NOMO-1 (cell line): ENCODE measurements at regions not wholly inside any gene's neighbourhood (a gene's known extent, or its start where the extent isn't known, plus 50 kb on each side); places are given as distances from the start of the nearest gene placed in this dataset.

Source experiments
- DNase-seq, 2 experiments: peaks; one replicate each; lab custom pipeline; 2025; ENCODE audit not compliant: unreplicated experiment in 2 of 2; lab: John Stamatoyannopoulos, UW

DNA sequence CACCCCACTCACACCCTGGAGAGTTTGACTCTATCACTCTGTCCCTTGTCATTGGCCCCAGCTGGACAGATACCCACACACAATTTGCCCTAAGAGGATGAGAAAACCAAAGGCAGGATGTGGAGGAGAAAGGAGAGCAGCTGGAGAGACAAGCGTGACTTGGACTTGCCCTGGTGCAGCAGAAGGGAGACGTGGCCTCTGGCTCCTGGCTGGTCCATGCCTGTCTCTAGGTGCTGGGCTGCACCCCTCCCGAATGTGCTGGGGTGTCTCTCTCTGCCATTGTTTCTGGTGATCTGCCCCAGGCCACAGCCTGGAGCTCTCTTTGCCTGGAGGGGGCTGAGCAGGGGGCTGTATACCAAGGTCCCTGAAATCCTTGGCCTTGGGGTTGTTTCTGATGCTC lies 88.7 kb upstream of the HDAC4 start:
- no peak for DNase-seq

DNA sequence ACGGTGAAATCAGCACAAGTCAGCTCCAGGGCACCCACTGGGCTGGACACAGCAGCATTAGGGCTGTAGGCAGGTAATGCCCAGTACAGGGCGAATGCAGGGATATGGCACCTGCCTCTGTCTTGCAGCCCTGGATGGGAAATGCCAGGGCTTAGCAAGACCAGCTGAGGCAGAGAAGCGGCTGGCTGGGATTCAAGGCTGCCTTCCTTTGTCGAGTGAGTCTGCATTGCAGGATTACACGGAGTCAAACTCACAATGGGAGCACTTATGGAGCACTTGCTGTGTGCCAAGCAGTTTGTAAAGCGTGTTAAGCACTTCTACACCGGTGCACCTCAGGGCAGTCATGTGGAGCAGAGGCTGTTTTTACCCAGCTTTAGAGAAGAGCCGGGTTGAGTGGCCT lies 87.3 kb upstream of the HDAC4 start:
- DNase-seq: no peak

DNA sequence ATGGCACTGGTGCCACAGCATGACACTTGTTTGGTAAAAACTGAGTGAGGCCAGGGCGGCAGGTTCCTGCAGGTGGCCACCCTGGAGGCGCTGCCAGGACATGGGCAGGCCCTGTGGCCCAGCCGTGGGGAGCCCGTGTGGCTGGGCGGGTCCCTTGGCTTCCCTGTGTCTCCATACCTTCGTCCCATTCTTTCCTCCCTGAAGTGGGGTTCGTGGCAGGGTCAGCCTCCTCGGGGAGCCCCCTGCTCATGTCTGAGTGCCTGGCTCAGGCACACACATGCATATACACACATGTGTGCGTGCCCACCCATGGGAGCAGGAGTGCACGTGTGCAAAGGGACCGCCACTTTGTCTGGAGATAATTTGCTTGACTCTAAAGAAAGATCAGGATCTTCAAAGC lies 86.5 kb upstream of the HDAC4 start:
- DNase-seq: no peak

DNA sequence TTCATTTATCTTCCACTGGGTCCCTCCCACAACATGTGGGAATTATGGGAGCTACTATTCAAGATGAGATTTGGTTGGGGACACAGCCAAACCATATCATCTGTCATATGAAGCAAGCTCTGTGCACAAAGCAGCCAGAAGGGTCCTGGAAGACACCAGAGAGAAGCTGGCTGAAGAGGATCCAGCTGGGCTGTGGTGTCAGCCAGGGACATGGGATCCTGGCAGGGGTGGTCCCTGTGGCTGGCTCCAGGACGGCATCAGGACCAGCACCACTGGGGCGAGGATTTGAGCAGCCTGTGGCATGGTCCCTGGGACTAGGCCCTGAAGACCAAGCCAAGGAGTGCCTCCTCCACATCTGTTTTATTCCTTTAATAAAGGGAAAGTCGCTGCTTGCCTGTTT lies 84.8 kb upstream of the HDAC4 start:
- DNase-seq: no peak

DNA sequence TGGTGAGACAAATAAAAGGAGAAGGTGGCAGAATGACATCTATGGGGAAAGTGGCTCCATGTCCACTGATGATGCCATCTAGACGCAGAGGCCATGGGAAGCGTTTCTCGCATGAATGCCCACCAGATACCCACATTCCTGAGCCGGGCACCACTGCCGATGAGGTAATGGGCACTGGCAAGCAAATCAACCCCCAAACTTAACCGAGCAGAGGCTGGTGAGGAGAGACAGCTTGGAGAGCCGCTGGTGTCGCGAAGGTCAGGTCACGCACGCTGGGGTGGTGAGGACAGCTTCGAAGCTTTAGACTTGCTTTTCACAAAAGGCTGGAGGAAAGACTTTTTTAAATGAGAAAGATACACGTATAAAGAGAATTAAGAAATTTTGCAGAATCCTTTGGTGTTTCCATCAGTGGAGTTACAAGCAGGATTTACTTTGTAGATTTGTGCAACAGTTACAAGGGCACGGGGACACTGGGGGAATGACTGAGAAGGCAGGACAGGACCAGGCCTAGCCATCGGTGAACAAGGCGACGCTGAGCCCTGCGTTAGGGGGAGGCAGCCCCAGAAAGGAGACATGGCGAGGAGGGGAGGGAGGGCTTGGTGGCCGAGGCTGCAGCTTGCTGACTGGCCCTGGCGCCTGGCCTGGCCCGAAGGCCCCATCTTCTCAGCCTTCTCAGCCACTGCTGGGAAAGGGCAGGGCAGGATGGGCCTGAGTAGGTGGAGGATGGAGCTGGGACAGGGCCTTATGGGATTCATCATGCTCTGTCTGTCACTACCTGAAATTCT lies 83.9 kb upstream of the HDAC4 start:
- DNase-seq: no peak

DNA sequence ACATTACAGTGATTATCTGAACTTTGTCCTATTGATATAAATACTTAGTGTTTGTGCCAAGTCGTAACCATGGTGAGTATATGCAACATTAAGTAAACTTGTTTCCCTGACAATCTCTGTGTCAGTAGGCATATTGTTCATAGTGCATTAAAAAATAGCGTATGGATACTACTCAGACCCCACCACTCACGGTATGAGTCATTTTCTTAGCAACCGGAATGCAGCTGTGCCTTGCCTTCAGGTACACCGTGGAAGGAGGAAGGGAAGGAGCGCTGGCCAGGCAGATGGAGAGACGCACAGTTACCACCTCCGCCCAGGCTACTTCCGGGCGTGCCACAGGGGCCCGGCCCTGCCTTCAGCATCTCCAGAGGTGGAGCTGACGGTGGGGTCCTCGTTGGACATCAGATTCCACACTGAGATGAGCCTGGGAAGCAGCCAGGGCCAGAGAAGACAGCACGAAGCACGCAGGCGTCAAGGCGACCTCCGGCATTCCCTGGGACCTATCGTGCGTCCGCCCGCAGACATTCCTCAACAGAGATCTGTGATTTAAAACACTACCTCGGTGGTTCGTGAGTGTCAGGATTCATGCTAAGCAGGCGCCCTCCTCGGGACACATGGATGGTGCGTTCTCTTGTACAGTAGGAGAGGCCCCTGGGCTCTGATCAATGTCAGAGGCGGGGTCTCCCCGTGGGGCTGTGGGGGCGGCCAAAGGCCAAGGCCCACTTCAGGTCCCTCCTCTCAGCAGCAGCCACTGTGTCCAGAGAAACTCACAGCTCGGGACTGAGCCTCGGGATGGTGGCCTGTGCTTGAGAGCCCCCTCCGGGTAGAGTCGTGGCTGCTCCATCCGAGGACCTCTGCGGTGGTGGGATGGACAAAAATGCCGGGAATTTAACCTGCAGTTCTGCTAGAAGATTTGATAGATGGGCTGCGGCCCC lies 82.2 kb upstream of the HDAC4 start:
- no peak for DNase-seq

DNA sequence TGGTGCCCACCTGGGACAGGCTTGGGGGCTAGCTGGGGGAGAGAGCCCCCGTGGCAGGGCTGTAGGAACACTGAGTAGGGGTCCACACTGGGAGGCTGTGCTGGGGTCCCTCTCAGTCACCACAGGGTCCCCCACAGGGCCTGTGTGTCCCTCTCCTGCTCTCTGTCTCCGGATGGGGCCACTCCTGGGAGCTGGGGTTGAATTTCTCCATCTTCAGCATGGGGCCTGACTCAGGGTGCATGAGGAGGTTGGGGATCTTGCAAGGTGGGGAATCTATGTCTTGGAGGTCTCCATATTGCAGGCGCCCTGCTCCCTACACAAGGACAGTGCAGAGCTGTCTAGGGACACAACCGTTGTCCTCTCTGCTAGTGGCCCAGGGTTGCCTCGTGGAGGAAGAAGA lies 78.7 kb upstream of the HDAC4 start:
- no peak for DNase-seq

DNA sequence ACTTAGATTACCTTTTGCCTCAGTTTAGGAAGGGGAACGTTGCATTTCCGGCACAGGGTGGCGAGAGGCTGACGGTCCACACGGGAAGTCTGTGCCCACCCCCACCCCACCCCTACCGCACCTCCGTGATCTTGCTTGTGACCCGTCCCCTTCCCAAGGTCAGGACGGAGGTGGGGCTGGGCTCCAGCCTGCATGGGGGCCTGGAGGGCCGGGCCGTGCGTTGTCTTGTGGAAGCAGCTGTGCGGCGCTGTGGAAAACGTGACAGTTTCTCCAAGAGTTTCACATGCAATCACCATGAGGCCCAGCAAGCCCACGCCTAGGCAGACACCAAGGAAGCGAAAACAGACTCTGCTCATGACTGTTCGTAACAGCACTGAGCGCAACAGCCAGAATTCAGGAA lies 76.8 kb upstream of the HDAC4 start:
- no peak for DNase-seq

DNA sequence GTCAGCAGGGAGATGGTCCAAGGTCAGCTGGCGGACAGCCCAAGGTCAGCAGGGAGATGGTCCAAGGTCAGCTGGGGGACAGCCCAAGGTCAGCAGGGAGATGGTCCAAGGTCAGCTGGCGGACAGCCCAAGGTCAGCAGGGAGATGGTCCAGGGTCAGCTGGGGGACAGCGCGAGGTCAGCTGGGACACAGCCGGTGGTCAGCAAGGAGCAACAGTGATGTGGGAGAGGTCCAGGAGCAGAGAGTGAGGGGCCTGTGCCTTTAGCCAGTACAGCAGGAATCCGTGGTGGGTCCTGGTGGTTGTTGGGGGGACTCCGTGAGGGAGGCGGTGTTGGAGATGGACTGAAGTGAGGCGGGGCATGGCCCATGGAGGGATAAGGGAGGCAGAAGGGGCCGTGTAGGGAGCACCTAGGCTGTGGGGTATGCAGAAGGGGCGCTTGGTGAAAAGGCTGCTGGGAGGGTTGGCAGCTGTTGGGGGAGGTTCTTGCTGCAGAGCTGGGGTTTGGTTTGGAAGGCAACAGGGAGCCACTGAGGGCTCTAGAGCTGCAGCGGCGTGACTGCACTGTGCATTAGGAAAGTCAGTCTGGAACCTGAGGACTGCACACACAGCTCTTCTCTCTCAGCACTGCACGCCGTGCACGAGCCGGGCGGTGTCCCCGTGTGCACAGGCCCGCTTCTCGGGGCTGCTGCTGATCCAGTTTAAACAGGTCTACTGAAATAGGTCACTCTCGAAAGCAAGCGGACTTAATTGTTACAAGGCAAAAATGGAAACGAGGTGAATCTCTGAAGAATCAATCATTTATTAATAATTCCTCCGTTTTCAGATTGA lies 76.2 kb upstream of the HDAC4 start:
- no peak for DNase-seq

DNA sequence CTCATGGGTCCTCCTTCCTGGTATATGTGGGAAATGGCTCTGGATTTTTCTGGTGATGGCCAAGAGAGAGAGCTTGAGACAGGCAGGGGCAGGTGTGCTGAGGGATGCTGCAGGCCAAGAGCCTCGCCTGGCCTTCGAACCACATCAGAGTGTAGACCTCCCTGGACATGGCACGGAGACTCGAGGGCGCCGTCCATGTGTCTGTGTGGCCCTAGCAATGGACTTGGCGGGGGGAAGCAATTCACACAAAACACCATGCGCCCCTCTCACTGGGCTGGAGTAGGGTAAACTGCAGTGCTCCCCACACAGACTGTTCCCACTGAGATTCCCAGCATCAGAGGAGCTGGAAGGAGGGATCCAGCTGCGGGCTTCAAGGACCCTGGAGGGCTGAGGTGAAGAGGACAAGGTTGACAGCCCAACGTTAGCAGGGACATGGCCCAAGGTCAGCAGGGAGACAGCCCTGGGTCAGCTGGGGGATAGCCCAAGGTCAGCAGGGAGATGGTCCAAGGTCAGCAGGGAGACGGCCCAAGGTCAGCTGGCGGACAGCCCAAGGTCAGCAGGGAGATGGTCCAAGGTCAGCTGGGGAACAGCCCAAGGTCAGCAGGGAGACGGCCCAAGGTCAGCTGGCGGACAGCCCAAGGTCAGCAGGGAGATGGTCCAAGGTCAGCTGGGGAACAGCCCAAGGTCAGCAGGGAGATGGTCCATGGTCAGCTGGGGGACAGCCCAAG lies 75.4 kb upstream of the HDAC4 start:
- no peak for DNase-seq

DNA sequence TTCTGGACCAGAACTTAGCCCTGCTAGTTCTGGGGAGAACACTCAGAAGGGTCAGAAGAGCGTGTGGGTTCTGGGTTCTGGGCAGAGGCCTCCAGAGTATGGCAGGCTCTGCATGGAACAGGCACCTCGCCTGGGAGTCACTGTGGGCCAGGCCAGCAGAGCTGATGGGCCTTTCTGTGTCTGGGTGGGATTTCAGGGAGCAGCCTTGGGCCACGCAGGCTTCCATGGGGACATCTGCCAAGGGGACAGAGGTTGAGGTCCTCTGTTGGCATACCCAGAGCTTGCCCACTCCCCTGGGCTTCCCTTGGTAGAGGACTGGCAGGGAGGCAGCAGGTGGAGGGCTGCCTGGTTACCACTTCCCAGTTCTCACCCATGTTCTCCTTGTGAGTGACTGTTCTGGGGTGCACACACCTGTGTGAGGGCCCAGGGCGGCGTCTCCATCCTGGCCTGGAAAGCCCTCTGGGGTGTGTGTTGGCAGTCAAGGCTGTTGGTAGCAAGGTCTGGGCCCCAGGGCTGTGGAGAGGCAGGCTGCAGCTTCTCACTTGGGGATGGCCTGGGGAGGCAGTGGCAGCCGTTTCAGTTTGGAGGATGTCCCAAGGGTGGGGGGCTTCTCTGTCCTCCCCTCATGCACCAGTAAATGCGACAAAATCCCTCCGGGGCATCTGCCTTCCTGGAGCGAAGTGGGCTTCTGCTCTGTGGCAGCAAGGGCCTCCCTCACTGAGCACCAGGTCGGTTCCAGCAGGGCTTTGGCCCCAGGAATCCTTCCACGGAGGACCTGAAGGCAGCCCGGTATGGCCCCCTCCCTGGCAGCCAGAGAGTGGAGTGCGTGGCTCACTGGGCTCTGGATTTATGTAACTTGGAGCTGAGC lies 74.6 kb upstream of the HDAC4 start:
- no peak for DNase-seq

DNA sequence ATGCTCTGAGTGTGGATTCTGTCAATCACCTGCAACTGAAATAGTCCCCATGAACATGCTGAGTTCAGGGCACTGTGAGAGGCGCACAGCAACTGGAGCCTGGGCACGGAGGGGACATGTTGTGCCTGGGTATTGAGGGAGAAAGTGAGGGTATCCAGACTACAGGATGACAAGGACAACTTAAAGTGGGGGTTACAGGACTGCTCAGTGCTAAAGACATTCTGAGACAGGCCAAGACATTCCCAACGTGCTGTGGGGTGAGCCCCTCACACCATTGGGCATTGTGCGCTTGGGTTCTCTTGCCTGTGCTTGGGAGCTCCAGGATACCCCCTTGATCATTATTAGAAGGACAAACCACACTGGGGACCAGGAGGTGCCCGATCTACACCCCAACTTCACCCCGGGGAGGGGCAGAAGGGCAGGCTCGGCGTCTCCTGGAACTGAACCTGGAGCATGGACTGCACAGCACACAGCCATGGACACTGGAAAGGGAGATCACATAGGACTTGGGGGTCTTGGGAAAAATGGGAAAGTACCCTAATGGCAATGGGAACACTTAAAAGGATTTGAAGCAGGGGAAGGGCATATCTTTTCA lies 72.5 kb upstream of the HDAC4 start:
- no peak for DNase-seq

DNA sequence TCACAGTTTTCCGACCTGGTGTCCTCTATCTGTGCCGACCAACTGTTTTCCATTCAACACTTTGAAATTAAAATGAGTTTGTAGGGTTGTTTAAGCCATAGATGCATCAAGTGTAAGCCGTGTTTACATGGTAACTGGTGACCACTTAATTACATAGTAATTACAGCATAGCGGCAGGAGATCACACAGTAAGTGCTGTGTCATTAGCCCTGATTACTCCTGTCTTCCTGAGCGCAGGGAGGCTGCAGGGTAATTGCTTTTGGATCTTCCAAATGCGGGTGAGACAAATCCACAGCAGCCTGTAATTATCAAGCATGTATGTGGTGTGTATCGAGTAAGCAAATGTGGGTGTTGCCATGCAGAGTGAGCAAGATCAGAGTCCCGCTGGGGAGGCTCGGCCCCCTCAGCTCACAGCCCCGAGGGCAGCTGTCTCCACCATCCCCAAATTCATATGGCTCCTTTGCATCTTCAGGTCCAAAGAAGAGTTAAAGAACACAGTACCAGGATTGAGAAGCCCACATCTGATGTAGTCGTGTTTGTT lies 71.5 kb upstream of the HDAC4 start:
- DNase-seq: peak in 1 of 2 experiments; percentile 3

DNA sequence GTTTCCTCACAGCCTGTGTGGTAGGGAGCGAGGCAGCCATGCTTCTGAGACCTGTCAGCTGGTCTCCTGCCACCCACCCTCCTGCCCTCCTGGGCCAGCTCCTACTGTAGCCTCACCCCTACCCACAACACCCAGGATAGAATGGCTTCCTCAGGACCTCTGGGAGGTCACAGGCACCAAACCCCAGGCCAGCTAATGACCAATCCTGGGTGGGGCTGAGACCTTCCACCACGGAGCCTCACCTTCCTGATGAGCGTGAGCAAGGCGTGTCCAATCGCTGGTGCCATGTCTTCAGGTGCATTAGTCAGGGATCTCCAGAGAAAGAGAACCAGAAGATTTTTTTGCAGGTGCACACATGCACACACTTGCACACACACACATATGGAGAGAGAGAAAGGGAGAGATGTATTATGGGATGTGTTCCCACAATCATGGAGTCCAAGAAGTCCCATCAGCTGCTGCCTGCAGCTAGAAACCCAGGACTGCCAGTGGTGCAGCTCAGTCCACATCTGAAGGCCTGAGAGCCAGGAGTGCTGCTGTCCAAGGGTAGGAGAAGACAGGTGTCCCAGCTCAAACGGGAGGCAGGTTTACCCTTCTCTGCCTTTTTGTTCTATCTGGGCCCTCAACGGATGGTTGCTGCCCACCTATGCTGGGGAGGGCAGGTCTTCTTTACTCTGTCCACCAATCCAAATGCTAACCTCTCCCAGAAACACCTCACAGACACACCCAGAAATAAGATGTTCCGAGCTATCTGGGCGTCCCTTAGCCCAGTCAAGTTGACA lies 70.4 kb upstream of the HDAC4 start:
- DNase-seq: no peak

DNA sequence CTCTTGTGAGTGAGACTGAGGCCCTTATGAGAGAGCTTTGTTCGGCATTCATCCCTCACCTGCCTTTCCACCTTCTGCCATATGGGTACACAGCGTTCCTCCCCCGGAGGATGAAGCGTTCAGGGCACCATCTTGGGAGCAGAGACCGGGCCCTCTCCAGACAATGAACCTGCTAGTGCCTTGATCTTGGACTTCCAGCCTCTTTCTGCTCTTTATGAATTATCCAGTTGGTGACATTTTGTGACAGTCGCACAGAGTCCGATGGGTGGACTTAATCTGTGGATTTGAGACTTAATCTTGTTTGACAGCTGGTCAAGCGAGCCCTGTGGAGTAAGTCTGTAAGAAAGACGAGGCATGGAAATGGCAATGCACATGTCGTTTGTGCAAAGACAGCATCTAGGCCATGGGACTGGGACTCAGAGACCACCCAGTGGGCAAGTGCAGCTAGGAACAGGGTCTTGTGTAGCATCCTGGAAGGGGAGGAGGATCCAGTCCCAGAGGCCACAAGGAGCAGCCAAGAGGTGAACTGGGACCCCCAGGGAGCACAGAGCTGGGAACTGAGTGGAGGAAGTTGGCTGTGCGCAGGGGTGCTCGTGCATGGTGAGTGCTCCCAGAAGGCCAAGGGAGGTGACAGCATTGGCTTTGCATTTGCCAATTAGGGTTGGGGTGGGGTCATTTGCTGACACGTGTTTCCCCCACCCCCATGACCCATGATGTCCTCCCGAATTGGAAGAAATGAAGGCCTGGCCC lies 69.5 kb upstream of the HDAC4 start:
- no peak for DNase-seq

DNA sequence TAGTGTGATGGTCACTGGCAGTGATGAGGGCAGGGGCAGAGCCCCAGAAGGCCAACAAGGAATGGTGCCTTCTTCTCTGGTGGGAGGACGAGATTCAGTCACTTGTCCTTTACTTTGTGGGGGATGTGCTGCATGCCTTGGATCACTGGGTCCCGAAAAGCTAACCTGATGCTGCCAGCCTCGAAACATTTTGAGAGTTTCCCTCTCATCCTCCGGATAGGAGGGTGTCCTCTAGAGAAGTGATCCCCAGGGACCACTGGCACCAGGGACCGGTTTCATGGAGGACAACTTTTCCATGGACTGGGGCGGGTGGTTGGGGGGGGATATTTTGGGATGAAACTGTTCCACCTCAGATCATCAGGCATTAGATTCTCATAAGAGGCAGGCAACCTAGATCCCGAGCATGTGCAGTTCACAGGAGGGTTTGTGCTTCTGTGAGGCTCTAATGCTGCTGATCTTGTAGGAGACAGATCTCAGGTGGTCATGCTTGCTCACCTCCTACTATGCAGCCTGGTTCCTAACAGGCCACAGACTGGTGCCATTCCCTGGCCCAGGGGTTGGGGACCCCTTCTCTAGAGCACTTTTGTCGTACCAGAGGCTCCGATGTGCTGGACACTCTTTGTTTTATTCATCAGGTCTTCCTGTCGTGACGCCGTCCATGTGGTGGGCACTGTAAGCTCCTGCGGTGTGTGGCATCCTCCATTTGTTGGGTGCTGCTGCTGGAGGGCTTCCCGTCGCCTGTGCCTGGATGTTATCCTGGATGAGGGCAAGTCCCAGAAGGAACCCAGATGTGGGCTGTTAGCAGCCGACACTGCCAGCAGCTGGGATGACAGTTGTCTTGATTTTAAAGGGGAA lies 68.5 kb upstream of the HDAC4 start:
- no peak for DNase-seq
